Fibroblast of villous mesenchyme (primary cell): ENCODE measurements at regions not wholly inside any gene's neighbourhood (a gene's known extent, or its start where the extent isn't known, plus 50 kb on each side); places are given as distances from the start of the nearest gene placed in this dataset.

Experiments used
- DNase-seq: peaks from one replicate; pipeline ENCODE4 v3.0.0-alpha.2; 2010; ENCODE audit warnings: low read depth
- H3K4me3 ChIP-seq: 2 replicates; pipeline ENCODE4 v1.5.1; 2011; ENCODE audit warnings: low read depth, mild to moderate bottlenecking, low read length
- TF ChIP-seq, protein P1 (sequence below): IDR thresholded peaks from 2 replicates; pipeline ENCODE4 v1.5.1; 2012; ENCODE audit warnings: low read depth, mild to moderate bottlenecking, low read length; ENCODE audit not compliant: insufficient read depth

DNA sequence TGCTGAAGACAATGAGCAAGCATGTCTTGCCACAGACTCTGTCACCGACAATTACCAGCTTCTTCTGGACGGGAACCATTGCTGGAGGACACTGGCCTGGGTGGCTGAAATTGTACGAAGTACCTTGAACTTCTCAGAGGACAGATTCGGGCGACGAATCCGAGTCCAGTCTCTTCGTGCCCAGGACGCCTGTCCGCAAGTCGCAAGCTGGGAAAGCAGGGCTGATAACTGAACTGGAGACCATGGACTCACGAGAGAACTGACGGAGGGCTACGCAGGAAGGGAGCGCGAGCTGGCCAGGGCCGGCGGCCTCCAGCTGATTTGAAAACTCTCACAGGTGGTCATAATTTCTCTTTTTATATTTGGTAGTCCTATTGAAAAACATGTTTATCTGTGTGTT lies 1229.5 kb upstream of the MAP3K7 start:
- TF ChIP-seq, protein P1, sequence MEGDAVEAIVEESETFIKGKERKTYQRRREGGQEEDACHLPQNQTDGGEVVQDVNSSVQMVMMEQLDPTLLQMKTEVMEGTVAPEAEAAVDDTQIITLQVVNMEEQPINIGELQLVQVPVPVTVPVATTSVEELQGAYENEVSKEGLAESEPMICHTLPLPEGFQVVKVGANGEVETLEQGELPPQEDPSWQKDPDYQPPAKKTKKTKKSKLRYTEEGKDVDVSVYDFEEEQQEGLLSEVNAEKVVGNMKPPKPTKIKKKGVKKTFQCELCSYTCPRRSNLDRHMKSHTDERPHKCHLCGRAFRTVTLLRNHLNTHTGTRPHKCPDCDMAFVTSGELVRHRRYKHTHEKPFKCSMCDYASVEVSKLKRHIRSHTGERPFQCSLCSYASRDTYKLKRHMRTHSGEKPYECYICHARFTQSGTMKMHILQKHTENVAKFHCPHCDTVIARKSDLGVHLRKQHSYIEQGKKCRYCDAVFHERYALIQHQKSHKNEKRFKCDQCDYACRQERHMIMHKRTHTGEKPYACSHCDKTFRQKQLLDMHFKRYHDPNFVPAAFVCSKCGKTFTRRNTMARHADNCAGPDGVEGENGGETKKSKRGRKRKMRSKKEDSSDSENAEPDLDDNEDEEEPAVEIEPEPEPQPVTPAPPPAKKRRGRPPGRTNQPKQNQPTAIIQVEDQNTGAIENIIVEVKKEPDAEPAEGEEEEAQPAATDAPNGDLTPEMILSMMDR, result no peak
- DNase-seq, result no peak
- no peak overlapping the region for H3K4me3 ChIP-seq

DNA sequence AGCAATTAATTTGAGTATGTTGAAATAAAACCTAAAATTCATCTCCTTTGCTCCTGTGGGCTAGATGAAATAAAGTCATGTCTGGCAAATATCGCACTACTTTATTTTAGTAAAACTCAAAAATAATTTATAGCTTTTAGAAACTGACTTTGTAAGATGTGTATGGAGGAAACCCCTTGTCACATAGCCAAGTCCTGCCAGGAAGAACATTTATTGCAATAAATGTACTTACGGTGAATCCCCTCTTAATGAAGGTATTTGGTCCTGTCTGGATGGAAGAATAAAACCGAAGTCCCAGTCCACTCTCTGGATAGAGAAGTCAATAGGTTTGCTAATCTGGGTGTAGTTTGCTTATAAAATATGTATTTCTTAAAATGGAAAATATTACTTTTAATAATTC lies 1226.8 kb upstream of the MAP3K7 start:
- no peak overlapping the region for H3K4me3 ChIP-seq
- TF ChIP-seq, protein P1, result no peak
- DNase-seq, result no peak

DNA sequence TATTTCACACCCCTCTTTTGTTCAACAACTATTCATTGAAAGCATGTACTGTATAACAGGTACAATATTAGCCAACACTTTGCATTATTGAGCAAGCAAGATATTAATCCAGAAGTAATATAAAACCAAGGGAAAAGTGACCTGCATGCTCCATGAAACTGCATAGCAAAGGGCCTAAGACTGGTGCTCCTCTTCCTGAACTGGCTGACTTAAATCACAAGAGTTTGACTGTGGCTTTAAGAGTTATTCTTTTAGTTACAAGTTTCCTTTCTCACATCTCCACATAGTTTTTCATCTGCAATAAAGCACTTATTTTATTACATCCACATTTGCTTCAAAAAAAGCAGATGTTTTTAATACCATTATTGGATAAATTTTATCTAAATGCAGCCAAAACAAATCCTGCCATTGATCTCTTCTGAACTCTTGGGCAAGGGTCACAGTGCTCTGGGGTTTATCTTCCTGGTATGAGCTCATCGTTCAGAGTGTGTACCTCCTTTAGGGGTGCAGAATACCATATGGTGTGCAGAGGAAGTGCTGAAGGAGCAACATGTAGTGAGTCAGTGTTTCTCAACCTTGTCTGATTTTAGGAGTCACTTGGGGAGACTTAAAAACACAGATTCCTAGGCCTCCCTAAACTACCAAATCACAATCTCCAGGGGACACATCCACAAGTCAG lies 1225.9 kb upstream of the MAP3K7 start:
- TF ChIP-seq, protein P1, result no peak
- DNase-seq, result peak; percentile 45
- no peak overlapping the region for H3K4me3 ChIP-seq

DNA sequence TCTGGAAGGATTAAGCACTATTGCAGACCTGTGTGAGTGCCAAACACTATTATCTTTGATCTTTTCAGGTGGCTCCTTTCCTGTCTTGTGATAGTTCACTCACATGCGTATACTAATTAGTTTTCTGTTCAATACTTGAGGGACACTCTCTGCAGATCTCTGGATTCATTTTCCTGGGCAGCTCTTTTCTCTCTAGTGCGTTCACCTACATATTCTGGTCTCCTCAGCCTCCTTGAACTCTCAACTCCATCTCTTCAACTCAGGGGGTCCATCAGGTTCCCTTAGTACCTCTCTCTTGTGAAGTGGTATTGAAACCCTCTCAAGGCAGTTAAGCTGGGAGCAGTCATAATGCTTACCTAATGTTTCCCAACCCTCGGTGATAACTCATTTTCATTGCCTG lies 1218.1 kb upstream of the MAP3K7 start:
- no peak overlapping the region for H3K4me3 ChIP-seq
- DNase-seq, result peak; percentile 23
- TF ChIP-seq, protein P1, result no peak

DNA sequence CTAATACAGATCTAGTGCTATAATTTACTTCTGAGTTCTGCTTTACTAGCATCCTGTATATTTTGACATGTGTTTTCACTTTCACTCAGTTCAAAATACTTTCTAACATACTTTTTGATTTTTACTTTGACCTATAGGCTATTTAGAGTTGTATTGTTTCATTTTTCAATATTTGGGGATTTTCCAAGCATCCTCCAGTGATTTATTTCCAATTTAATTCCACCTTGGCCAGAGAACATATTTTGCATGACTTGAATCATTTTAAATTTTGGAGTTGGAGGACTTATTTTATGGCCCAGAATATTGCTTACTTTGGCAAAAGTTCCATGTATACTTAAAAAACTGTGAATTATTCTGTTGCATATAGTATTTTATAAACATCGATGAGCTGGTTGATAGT lies 1215.6 kb upstream of the MAP3K7 start:
- no peak overlapping the region for H3K4me3 ChIP-seq
- TF ChIP-seq, protein P1, result no peak
- DNase-seq, result no peak

DNA sequence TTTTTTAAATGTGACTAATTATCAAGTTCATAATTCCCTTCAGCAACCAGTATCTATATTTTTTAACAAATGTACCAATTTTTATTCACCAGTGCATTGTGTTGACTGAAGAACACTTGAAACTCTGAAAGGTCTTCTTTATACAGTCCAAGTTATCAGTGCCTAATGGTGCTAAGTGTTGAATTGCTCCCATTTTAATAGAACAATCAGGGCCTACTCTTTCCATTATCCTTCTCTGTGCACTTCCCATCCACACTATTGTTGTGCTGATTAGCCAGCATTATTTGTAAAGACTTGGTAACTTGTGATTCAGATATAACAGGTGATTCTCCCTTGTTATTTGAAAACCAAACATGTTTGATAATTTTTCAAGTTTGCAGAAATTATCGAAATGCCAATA lies 1209.7 kb upstream of the MAP3K7 start:
- no peak for DNase-seq
- no peak overlapping the region for H3K4me3 ChIP-seq
- TF ChIP-seq, protein P1, result no peak

DNA sequence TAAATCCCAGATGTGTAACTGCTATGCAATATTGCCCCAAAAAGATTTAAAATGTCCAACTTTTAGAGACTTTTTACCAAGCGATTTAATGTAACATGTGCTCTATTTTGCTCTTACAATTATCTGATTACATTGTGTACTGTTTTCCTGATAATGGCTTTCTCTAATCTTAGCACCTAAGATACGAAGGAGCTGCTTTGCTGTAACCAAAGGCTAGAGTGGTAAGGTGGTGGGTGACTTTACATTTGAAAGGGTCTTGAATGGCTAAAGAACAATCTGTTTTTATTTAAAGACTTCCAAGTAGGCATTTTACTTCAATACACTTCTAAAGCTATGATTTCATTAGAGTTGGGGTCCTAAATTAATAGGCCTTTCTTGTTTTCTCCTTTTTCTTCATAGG lies 1201.6 kb upstream of the MAP3K7 start:
- TF ChIP-seq, protein P1, result no peak
- H3K4me3 ChIP-seq, result no peak overlapping the region
- no peak for DNase-seq
